ENCODE measurements at regions not wholly inside any gene's neighbourhood (a gene's known extent, or its start where the extent isn't known, plus 50 kb on each side); places are given as distances from the start of the nearest gene placed in this dataset.

DNA sequence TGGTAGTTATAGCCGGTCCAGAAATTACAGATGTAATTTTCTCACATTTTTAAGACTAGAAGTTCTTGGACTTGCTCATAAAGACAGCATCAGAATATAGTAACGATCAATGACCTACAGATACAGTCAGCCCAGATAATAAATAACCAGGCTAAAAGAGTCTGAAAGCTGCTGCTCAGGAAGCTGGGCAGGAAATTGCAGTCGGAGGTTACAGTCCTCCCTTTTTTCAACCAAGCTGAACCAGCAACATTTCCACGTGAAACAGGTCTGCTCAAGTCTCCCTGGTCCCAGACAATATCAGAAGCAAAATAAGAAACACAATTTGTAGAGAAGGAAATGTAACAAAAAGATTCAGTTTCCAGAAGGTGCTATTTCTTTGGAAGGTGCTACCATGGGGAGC is 457.4 kb downstream of the SIPA1L2 start:
- no peak for TF ChIP-seq CTCF (IDR thresholded peaks at IDR 0.05)
- no peak for TF ChIP-seq POLR2A (IDR thresholded peaks at IDR 0.05)
